Lower lobe of right lung (tissue), 2 donors: ENCODE measurements at regions not wholly inside any gene's neighbourhood (a gene's known extent, or its start where the extent isn't known, plus 50 kb on each side); places are given as distances from the start of the nearest gene placed in this dataset.

Source experiments
- ATAC-seq, 2 donors: fragments of 200-7000 bp; cut with Tn5 transposase; one replicate each; pipeline ENCODE4 v1.9.1; 2020 to 2022; ENCODE audit warnings: mild to moderate bottlenecking in 2 of 2, moderate library complexity in 2 of 2
- DNase-seq: peaks from one replicate; pipeline ENCODE4 v3.0.0-alpha.2; 2020
- H3K27ac ChIP-seq: fragments of 200-600 bp; one replicate; pipeline ENCODE4 v1.8.0; 2022
- H3K27me3 ChIP-seq: fragments of 200-600 bp; one replicate; pipeline ENCODE4 v1.8.0; 2022; ENCODE audit warnings: low read depth
- H3K36me3 ChIP-seq: fragments of 200-600 bp; one replicate; pipeline ENCODE4 v1.8.0; 2022; ENCODE audit warnings: mild to moderate bottlenecking
- H3K4me1 ChIP-seq: fragments of 200-600 bp; one replicate; pipeline ENCODE4 v1.8.0; 2022
- H3K4me3 ChIP-seq: fragments of 200-600 bp; one replicate; pipeline ENCODE4 v1.8.0; 2022; ENCODE audit warnings: mild to moderate bottlenecking
- H3K9me3 ChIP-seq: fragments of 200-600 bp; one replicate; pipeline ENCODE4 v1.8.0; 2022
- CTCF ChIP-seq: fragments of 200-600 bp; IDR thresholded peaks from one replicate; pipeline ENCODE4 v1.8.0; 2022; ENCODE audit warnings: antibody characterized with exemption, mild to moderate bottlenecking
- intact Hi-C: fragments of 100-400 bp; cut with DNase I; formaldehyde crosslinking; loops from one replicate; pipeline ENCODE4 v1.11.0; 2022
- donor health status: DM: no; HTN: yes; CAD: no; lungs with severe emphysema.

- intact Hi-C loops: no loop called here
- ATAC-seq: no peak
- peaks cover 37% of the 10 kb centered on the region for H3K27me3 ChIP-seq
Observed at GRCh38 chr20:37636212-37636975, 57.4 kb upstream of the CTNNBL1 start.

GRCh38 chr20:37630993-37631392, 62.8 kb upstream of the CTNNBL1 start:
- no peak overlapping the region for H3K4me3 ChIP-seq
- no peak overlapping the region for H3K27ac ChIP-seq
- H3K36me3 ChIP-seq: no peaks in the 10 kb centered on the region
- TF ChIP-seq CTCF: no peak
- ATAC-seq (no peak), DNase-seq (no peak)
- H3K9me3 ChIP-seq: peaks cover 6% of the 10 kb centered on the region
- intact Hi-C loops: no loop called here
- peaks cover 17% of the 10 kb centered on the region for H3K27me3 ChIP-seq
- no peaks in the 10 kb centered on the region for H3K4me1 ChIP-seq

More at GRCh38 chr20:37636212-37636975, 57.4 kb upstream of the CTNNBL1 start:
- H3K9me3 ChIP-seq: peaks cover 6% of the 10 kb centered on the region
- no peak overlapping the region for H3K4me3 ChIP-seq
- no peak overlapping the region for H3K27ac ChIP-seq
- H3K36me3 ChIP-seq: no peaks in the 10 kb centered on the region
- DNase-seq: no peak
- H3K4me1 ChIP-seq: no peaks in the 10 kb centered on the region
- TF ChIP-seq CTCF: no peak

GRCh38 chr20:37630166-37630565, 63.7 kb upstream of the CTNNBL1 start:
- ATAC-seq (no peak), DNase-seq (no peak)
- no peak overlapping the region for H3K27ac ChIP-seq
- H3K4me1 ChIP-seq: no peaks in the 10 kb centered on the region
- H3K4me3 ChIP-seq: no peak overlapping the region
- no peak for TF ChIP-seq CTCF
- intact Hi-C loops: no loop called here
- H3K27me3 ChIP-seq: peaks cover 17% of the 10 kb centered on the region
- H3K9me3 ChIP-seq: peaks cover 2% of the 10 kb centered on the region
- no peaks in the 10 kb centered on the region for H3K36me3 ChIP-seq

GRCh38 chr20:37627767-37628130, 66.1 kb upstream of the CTNNBL1 start:
- no peak overlapping the region for H3K27ac ChIP-seq
- DNase-seq (no peak), ATAC-seq (no peak)
- no peaks in the 10 kb centered on the region for H3K4me1 ChIP-seq
- H3K36me3 ChIP-seq: no peaks in the 10 kb centered on the region
- intact Hi-C loops: no loop called here
- TF ChIP-seq CTCF: no peak
- H3K9me3 ChIP-seq: no peaks in the 10 kb centered on the region
- peaks cover 20% of the 10 kb centered on the region for H3K27me3 ChIP-seq
- H3K4me3 ChIP-seq: no peak overlapping the region

- Histone ChIP-seq H3K27ac (no peak overlapping the region), H3K4me1 (no peaks in the 10 kb centered on the region), H3K36me3 (no peaks in the 10 kb centered on the region), H3K27me3 (peaks cover 20% of the 10 kb centered on the region), H3K9me3 (no peaks in the 10 kb centered on the region), H3K4me3 (no peak overlapping the region)
- DNase-seq: no peak
- intact Hi-C loops: no loop called here
- TF ChIP-seq CTCF: no peak
- ATAC-seq: peak; percentile 50 to 67
Observed at GRCh38 chr20:37627060-37627766, 66.6 kb upstream of the CTNNBL1 start.
